GM06990 (cell line): ENCODE measurements at regions not wholly inside any gene's neighbourhood (a gene's known extent, or its start where the extent isn't known, plus 50 kb on each side); places are given as distances from the start of the nearest gene placed in this dataset.
"Not testable (repeated sequence)": the region's sequence is repeated elsewhere in the genome, so short reads cannot be mapped to it uniquely, and the experiment has no call there.

ENCODE experiments used
- DNase-seq: peaks from one replicate; pipeline ENCODE4 v3.0.0-alpha.2; 2011; ENCODE audit not compliant: insufficient read length; ENCODE audit errors: extremely low read depth
- H3K27me3 ChIP-seq: replicated peaks from 2 replicates; pipeline ENCODE4 v1.6.0; 2011; ENCODE audit warnings: low read length; ENCODE audit not compliant: control insufficient read depth, insufficient read depth
- H3K36me3 ChIP-seq: 2 replicates; pipeline ENCODE4 v1.5.1; 2011; ENCODE audit warnings: low read length; ENCODE audit not compliant: control insufficient read depth, insufficient read depth
- H3K4me3 ChIP-seq: replicated peaks from 2 replicates; pipeline ENCODE4 v1.5.1; 2011; ENCODE audit warnings: low read depth, mild to moderate bottlenecking, control low read depth, low read length
- TF ChIP-seq, protein P1 (sequence below): IDR thresholded peaks from 2 replicates; pipeline ENCODE4 v1.5.1; 2011; ENCODE audit warnings: low read length, control low read depth, mild to moderate bottlenecking, inconsistent platforms; ENCODE audit not compliant: insufficient read depth, poor library complexity, severe bottlenecking

- Histone ChIP-seq H3K4me3 (no peak overlapping the region), H3K36me3 (no peaks in the 10 kb centered on the region), H3K27me3 (no peaks in the 10 kb centered on the region)
- DNase-seq, result no peak
- TF ChIP-seq, protein P1, sequence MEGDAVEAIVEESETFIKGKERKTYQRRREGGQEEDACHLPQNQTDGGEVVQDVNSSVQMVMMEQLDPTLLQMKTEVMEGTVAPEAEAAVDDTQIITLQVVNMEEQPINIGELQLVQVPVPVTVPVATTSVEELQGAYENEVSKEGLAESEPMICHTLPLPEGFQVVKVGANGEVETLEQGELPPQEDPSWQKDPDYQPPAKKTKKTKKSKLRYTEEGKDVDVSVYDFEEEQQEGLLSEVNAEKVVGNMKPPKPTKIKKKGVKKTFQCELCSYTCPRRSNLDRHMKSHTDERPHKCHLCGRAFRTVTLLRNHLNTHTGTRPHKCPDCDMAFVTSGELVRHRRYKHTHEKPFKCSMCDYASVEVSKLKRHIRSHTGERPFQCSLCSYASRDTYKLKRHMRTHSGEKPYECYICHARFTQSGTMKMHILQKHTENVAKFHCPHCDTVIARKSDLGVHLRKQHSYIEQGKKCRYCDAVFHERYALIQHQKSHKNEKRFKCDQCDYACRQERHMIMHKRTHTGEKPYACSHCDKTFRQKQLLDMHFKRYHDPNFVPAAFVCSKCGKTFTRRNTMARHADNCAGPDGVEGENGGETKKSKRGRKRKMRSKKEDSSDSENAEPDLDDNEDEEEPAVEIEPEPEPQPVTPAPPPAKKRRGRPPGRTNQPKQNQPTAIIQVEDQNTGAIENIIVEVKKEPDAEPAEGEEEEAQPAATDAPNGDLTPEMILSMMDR, result no peak
Measured at GRCh38 chr3:148513096-148513543, 184.6 kb upstream of the AGTR1 start.

GRCh38 chr3:148518520-148518919 is 179.2 kb upstream of the AGTR1 start:
- DNase-seq, result no peak
- Histone ChIP-seq H3K27me3 (no peaks in the 10 kb centered on the region), H3K4me3 (no peak overlapping the region), H3K36me3 (no peaks in the 10 kb centered on the region)
- TF ChIP-seq, protein P1, result no peak

GRCh38 chr3:148525621-148526020 is 172.1 kb upstream of the AGTR1 start:
- not testable (repeated sequence) for H3K4me3 ChIP-seq, DNase-seq, H3K36me3 ChIP-seq, H3K27me3 ChIP-seq

DNA sequence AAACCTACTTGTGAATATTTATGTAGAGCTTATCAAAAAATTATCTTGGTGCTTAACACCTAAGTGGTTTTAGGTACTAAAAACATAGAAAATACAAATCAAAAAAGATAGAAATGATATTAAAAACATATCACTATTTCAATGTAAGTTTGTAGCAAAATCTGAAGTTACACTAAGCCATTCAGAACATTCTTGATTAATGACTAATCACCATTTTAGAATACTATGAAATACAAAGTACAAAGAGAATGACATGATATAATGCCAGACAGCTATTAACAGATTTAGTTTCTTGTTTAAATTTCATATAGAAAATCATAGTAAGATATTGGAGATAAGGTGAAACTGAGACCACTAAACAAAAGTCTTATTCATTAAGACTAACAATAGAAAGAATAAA is 169.7 kb upstream of the AGTR1 start:
- no peaks in the 10 kb centered on the region for H3K27me3 ChIP-seq
- H3K36me3 ChIP-seq, result no peaks in the 10 kb centered on the region
- TF ChIP-seq, protein P1, result no peak
- no peak overlapping the region for H3K4me3 ChIP-seq
- no peak for DNase-seq

DNA sequence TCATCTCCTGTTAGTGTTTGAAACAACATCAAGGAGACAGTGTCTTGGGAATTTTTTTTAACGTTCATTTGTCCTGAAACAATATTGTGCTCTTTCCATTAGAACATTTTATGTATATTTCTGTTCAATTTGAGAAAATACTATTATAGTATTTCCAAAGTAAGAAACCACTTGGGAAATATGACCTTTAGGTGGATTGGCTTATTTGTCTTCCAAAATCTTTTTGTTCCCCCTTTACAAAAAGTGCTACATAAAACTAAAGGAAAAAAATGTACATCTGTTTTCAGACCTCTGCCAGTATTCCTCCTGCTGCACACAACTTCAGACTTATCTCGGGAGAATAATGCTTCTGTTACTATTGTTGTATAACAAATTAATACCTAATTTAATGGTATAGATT is 165.9 kb upstream of the AGTR1 start:
- no peaks in the 10 kb centered on the region for H3K27me3 ChIP-seq
- DNase-seq, result no peak
- no peaks in the 10 kb centered on the region for H3K36me3 ChIP-seq
- H3K4me3 ChIP-seq, result no peak overlapping the region
- TF ChIP-seq, protein P1, result no peak

- H3K4me3 ChIP-seq, result no peak overlapping the region
- no peaks in the 10 kb centered on the region for H3K36me3 ChIP-seq
- DNase-seq, result no peak
- TF ChIP-seq, protein P1, result no peak
- no peaks in the 10 kb centered on the region for H3K27me3 ChIP-seq
Measured at GRCh38 chr3:148532326-148532725, 165.4 kb upstream of the AGTR1 start.
